ENCODE measurements at regions not wholly inside any gene's neighbourhood (a gene's known extent, or its start where the extent isn't known, plus 50 kb on each side); places are given as distances from the start of the nearest gene placed in this dataset.

DNA sequence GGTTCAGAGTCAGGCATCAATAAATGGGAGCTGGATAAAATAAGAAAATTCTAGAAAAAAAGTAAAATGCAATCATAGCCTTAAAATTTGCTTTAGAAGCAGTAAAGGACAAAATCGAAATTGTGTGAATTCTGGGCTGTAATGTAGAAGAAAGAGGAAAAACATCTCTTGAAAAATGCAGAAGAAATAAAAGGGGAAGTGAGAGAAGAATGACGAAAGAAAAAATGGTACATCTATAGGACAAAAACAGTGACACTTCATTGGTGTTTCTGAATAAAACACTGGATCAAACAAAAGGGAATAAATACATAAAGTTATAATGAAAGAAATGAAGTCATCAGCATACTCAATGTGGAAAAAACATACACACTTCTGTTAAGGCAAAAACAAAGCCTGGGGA, 642.3 kb downstream of the ACTL7B start:
- no peak for DNase-seq (ENCODE audit: low read depth, low spot score)
- Mint-ChIP-seq H3K27ac (ENCODE audit: unreplicated experiment) (no peak overlapping the region), H3K27me3 (ENCODE audit: low read depth) (no peaks in the 10 kb centered on the region), H3K4me3 (no peak overlapping the region), H3K36me3 (ENCODE audit: low read depth) (no peaks in the 10 kb centered on the region), H3K9me3 (peaks cover 3% of the 10 kb centered on the region), H3K4me1 (peaks cover 5% of the 10 kb centered on the region)
- TF ChIP-seq, protein P1, sequence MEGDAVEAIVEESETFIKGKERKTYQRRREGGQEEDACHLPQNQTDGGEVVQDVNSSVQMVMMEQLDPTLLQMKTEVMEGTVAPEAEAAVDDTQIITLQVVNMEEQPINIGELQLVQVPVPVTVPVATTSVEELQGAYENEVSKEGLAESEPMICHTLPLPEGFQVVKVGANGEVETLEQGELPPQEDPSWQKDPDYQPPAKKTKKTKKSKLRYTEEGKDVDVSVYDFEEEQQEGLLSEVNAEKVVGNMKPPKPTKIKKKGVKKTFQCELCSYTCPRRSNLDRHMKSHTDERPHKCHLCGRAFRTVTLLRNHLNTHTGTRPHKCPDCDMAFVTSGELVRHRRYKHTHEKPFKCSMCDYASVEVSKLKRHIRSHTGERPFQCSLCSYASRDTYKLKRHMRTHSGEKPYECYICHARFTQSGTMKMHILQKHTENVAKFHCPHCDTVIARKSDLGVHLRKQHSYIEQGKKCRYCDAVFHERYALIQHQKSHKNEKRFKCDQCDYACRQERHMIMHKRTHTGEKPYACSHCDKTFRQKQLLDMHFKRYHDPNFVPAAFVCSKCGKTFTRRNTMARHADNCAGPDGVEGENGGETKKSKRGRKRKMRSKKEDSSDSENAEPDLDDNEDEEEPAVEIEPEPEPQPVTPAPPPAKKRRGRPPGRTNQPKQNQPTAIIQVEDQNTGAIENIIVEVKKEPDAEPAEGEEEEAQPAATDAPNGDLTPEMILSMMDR (conservative IDR thresholded peaks at IDR 0.05): no peak

DNA sequence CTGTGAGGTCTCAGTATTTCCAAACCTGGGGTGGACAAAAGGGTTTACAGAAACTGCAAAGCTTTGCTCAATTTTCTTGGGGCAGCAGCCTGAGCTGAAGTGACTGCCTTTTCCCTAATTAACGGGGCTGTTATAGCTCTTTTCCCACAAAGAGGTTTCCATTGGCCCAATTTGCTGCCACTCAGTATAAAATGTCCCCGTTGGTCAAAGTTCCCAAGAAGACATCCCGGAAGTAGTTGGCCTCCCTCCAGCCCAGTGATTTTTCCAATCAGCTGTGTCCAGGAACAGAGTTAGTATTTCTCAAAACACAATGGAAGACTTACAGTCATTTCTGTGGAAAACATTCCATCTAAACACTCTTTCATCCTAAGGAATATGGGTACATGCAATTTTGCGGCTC, 643.6 kb downstream of the ACTL7B start:
- DNase-seq (ENCODE audit: low read depth, low spot score): no peak
- no peak overlapping the region for H3K27ac Mint-ChIP-seq (ENCODE audit: unreplicated experiment)
- H3K4me1 Mint-ChIP-seq: peaks cover 12% of the 10 kb centered on the region
- TF ChIP-seq, protein P1 (conservative IDR thresholded peaks at IDR 0.05): no peak
- no peaks in the 10 kb centered on the region for H3K27me3 Mint-ChIP-seq (ENCODE audit: low read depth)
- no peak overlapping the region for H3K4me3 Mint-ChIP-seq
- H3K36me3 Mint-ChIP-seq (ENCODE audit: low read depth): no peaks in the 10 kb centered on the region
- no peaks in the 10 kb centered on the region for H3K9me3 Mint-ChIP-seq

DNA sequence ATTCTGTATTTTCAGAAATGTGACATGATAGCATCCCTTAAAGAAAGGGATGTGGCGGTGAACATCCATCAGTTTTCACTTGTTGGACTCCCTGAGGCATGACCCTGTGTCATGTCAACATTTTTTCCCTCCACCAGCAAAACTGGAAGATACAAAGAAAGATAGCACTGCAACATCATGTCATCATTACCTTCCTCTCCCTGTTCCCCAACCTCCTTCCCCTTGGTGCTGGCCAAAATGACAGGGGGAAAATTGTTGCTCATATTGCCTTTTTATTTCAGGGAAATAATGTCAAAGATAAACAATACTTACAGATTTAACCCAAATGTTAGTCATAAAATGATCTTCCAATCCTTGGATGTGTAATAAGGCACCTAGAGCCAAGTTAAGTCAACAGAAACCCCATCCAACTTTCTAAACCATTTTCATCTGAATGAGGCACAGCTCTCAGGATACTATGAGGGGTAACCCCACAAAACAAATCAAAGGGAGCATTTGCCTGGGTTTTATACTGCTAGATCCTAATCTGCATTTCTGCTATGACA, 644.3 kb downstream of the ACTL7B start:
- DNase-seq (ENCODE audit: low read depth, low spot score): no peak
- H3K36me3 Mint-ChIP-seq (ENCODE audit: low read depth): no peaks in the 10 kb centered on the region
- no peak overlapping the region for H3K27ac Mint-ChIP-seq (ENCODE audit: unreplicated experiment)
- no peaks in the 10 kb centered on the region for H3K9me3 Mint-ChIP-seq
- no peaks in the 10 kb centered on the region for H3K27me3 Mint-ChIP-seq (ENCODE audit: low read depth)
- peaks cover 12% of the 10 kb centered on the region for H3K4me1 Mint-ChIP-seq
- TF ChIP-seq, protein P1 (conservative IDR thresholded peaks at IDR 0.05): no peak
- no peak overlapping the region for H3K4me3 Mint-ChIP-seq

DNA sequence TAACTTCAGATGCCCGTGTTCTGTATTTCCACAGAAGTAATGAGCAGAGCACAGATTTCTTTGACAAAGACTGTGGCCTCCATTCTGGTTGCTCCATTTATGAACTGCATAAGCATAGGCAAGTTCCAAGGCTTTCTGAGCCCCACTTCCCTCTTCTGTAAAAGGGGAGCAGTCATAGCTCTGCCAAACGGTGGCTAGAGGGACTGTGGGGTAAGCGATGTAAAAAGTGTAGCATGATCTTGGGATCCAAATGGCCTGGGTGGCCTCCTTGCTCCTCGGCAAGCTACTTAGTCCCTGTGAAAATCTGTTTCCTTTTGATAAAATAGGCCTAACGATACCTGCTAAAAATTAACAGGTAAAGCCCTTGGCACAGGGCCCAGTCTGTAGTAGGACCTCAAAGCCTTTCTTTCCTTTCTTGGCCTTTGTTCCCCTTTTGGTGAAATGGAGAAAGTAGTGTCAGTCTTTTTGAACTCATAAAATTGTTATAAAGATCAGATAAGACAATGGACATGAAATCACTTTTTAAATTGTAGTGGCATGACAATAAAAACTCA, 646.6 kb downstream of the ACTL7B start:
- no peak for DNase-seq (ENCODE audit: low read depth, low spot score)
- peaks cover 12% of the 10 kb centered on the region for H3K4me1 Mint-ChIP-seq
- H3K36me3 Mint-ChIP-seq (ENCODE audit: low read depth): no peaks in the 10 kb centered on the region
- no peak overlapping the region for H3K27ac Mint-ChIP-seq (ENCODE audit: unreplicated experiment)
- H3K4me3 Mint-ChIP-seq: no peak overlapping the region
- TF ChIP-seq, protein P1 (conservative IDR thresholded peaks at IDR 0.05): no peak
- H3K27me3 Mint-ChIP-seq (ENCODE audit: low read depth): no peaks in the 10 kb centered on the region
- no peaks in the 10 kb centered on the region for H3K9me3 Mint-ChIP-seq

DNA sequence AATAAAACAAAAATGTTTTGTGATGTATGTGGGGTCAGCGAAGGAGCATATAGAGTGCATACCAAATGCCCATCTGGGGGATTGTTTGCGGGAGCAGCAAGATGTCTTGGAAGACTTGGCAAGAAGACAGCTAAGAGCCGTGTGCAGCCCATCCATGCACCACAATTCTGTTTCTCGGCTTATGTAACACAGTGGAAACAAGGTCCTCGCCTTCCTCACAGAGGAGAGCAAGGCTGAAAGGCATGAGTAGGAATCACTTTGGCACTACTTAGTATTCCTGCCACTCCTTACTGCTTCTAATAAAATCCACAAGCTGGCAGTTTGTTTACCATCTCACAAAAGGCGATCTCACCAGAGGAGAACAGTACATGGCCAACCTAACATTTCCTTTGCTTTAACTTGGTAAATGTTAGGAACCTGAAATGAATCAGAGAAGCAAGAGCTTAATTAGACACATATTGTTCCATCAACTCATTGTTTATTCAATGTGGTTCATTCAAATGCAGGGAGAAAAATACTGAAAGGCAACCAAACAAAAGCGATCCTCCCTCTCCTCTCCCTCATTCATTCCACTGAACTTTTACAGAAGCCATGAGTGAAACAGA, 648.1 kb downstream of the ACTL7B start:
- DNase-seq (ENCODE audit: low read depth, low spot score): no peak
- Mint-ChIP-seq H3K4me1 (peaks cover 12% of the 10 kb centered on the region), H3K9me3 (peaks cover 3% of the 10 kb centered on the region), H3K4me3 (no peak overlapping the region), H3K36me3 (ENCODE audit: low read depth) (peaks cover 2% of the 10 kb centered on the region), H3K27ac (ENCODE audit: unreplicated experiment) (peak overlapping the region; percentile 15), H3K27me3 (ENCODE audit: low read depth) (no peaks in the 10 kb centered on the region)
- TF ChIP-seq, protein P1 (conservative IDR thresholded peaks at IDR 0.05): no peak

All from neural crest cell (in vitro differentiated cells).